Gastrocnemius medialis (tissue), 4 donors: ENCODE measurements at regions not wholly inside any gene's neighbourhood (a gene's known extent, or its start where the extent isn't known, plus 50 kb on each side); places are given as distances from the start of the nearest gene placed in this dataset.

ENCODE experiments used
- POLR2A ChIP-seq, 2 donors: fragments of 450-650 bp; IDR thresholded peaks; one replicate each; pipeline ENCODE4 v1.6.1; 2017; ENCODE audit warnings: antibody characterized with exemption in 2 of 2, mild to moderate bottlenecking in 2 of 2, moderate library complexity in 2 of 2
- TF ChIP-seq, protein P1 (sequence below), 5 experiments: fragments of 450-650 bp in 3 of 5; fragments of 200-600 bp in 2 of 5; sonication (generic) in 2 of 5; IDR thresholded peaks in 4 of 5; conservative IDR thresholded peaks in 1 of 5; 1 replicate in 4 of 5; 2 replicates in 1 of 5; pipeline ENCODE4 v1.5.1; 2016 to 2019; ENCODE audit warnings: antibody characterized with exemption in 5 of 5, mild to moderate bottlenecking in 3 of 5, moderate library complexity in 3 of 5

DNA sequence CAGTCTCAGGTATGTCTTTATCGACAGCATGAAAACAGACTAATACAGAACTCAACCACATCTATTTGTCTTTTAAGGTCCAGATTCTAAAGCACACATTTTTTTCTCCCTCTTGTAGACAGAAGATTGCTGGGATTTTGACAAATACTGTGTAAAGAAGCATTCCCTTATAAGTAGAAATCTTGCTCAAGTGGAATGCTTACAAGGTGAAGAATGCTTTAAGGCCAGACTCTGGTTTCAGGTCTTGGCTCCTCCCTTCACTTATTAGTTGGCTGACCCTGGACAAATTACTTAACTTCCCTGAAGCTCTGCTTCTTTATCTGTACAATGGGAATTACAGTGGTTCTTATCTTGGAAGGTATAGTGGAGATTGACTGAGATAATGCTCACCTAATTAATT lies 242.3 kb upstream of the IRX5 start:
- TF ChIP-seq, protein P1, sequence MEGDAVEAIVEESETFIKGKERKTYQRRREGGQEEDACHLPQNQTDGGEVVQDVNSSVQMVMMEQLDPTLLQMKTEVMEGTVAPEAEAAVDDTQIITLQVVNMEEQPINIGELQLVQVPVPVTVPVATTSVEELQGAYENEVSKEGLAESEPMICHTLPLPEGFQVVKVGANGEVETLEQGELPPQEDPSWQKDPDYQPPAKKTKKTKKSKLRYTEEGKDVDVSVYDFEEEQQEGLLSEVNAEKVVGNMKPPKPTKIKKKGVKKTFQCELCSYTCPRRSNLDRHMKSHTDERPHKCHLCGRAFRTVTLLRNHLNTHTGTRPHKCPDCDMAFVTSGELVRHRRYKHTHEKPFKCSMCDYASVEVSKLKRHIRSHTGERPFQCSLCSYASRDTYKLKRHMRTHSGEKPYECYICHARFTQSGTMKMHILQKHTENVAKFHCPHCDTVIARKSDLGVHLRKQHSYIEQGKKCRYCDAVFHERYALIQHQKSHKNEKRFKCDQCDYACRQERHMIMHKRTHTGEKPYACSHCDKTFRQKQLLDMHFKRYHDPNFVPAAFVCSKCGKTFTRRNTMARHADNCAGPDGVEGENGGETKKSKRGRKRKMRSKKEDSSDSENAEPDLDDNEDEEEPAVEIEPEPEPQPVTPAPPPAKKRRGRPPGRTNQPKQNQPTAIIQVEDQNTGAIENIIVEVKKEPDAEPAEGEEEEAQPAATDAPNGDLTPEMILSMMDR (IDR thresholded peaks at IDR 0.05 in 4 of 5, conservative IDR thresholded peaks at IDR 0.05 in 1 of 5) = no peak
- no peak for TF ChIP-seq POLR2A (IDR thresholded peaks at IDR 0.05)
